ENCODE measurements at regions not wholly inside any gene's neighbourhood (a gene's known extent, or its start where the extent isn't known, plus 50 kb on each side); places are given as distances from the start of the nearest gene placed in this dataset.
"Not testable (repeated sequence)": the region's sequence is repeated elsewhere in the genome, so short reads cannot be mapped to it uniquely, and the experiment has no call there.

- no peak for DNase-seq
Observed at GRCh38 chr5:29518176-29518575, 1675.3 kb upstream of the CDH6 start.

GRCh38 chr5:29516224-29516623 lies 1677.3 kb upstream of the CDH6 start:
- no peak for DNase-seq

- no peak for DNase-seq
Observed at GRCh38 chr5:29508131-29508530, 1685.4 kb upstream of the CDH6 start.

- no peak for DNase-seq
Observed at GRCh38 chr5:29504411-29504810, 1689.1 kb upstream of the CDH6 start.

- no peak for DNase-seq
Observed at GRCh38 chr5:29498860-29499259, 1694.6 kb upstream of the CDH6 start.

- DNase-seq: no peak
Observed at GRCh38 chr5:29498412-29498811, 1695.1 kb upstream of the CDH6 start.

GRCh38 chr5:29485333-29485732 lies 1708.2 kb upstream of the CDH6 start:
- DNase-seq: no peak

- no peak for DNase-seq
Observed at GRCh38 chr5:29469581-29469980, 1723.9 kb upstream of the CDH6 start.

GRCh38 chr5:29462241-29462640 lies 1731.2 kb upstream of the CDH6 start:
- DNase-seq: no peak

- no peak for DNase-seq
Observed at GRCh38 chr5:29460971-29461559, 1732.4 kb upstream of the CDH6 start.

GRCh38 chr5:29451004-29451403 lies 1742.5 kb upstream of the CDH6 start:
- not testable (repeated sequence) for DNase-seq

- DNase-seq: no peak
Observed at GRCh38 chr5:29414681-29415080, 1778.8 kb upstream of the CDH6 start.

- no peak for DNase-seq
Observed at GRCh38 chr5:29412979-29413378, 1780.5 kb upstream of the CDH6 start.

- DNase-seq: no peak
Observed at GRCh38 chr5:29402270-29402669, 1791.2 kb upstream of the CDH6 start.

- no peak for DNase-seq
Observed at GRCh38 chr5:29389993-29390392, 1803.5 kb upstream of the CDH6 start.

- DNase-seq: no peak
Observed at GRCh38 chr5:29387384-29387783, 1806.1 kb upstream of the CDH6 start.

- no peak for DNase-seq
Observed at GRCh38 chr5:29382780-29383179, 1810.7 kb upstream of the CDH6 start.

- no peak for DNase-seq
Observed at GRCh38 chr5:29380029-29380428, 1813.5 kb upstream of the CDH6 start.

GRCh38 chr5:29379619-29380018 lies 1813.9 kb upstream of the CDH6 start:
- DNase-seq: no peak

GRCh38 chr5:29378104-29378503 lies 1815.4 kb upstream of the CDH6 start:
- no peak for DNase-seq

GRCh38 chr5:29370248-29370647 lies 1823.2 kb upstream of the CDH6 start:
- no peak for DNase-seq

GRCh38 chr5:29367176-29367833 lies 1826.2 kb upstream of the CDH6 start:
- DNase-seq: no peak

- DNase-seq: no peak
Observed at GRCh38 chr5:29351170-29351569, 1842.3 kb upstream of the CDH6 start.

GRCh38 chr5:29337030-29337429 lies 1856.5 kb upstream of the CDH6 start:
- no peak for DNase-seq

GRCh38 chr5:29321591-29321990 lies 1871.9 kb upstream of the CDH6 start:
- DNase-seq: no peak
